CD14-positive monocyte (primary cell): ENCODE measurements at regions not wholly inside any gene's neighbourhood (a gene's known extent, or its start where the extent isn't known, plus 50 kb on each side); places are given as distances from the start of the nearest gene placed in this dataset. TPM values are rescaled to one million over a fixed set of nuclear protein-coding genes. Genes with fewer than 3 reads are reported as not detected.
A peak's percentile ranks its signal among the peaks of the same experiment; 100 is the strongest.

Experiments
- DNase-seq, 3 donors: peaks; one replicate each; pipeline ENCODE4 v3.0.0-alpha.2; 2011 to 2022
- H2AFZ ChIP-seq: 2 replicates; pipeline ENCODE4 v1.6.0; 2012; ENCODE audit warnings: mild to moderate bottlenecking, low read depth, low read length, inconsistent platforms; ENCODE audit not compliant: insufficient read depth, poor library complexity, severe bottlenecking
- H3K27ac ChIP-seq, 2 donors: 1 replicate in 1 of 2; 2 replicates in 1 of 2; pipeline ENCODE4 v1.5.1; 2012 to 2013; ENCODE audit warnings: low read length in 2 of 2, control low read depth in 1 of 2, inconsistent platforms in 1 of 2, low read depth in 1 of 2, mild to moderate bottlenecking in 1 of 2
- H3K27me3 ChIP-seq, 2 donors: one replicate each; pipeline versions ENCODE4 v1.6.0 to v1.6.1; 2011 to 2013; ENCODE audit warnings: low read length in 2 of 2; ENCODE audit not compliant: control insufficient read depth in 2 of 2, insufficient read depth in 2 of 2
- H3K36me3 ChIP-seq, 2 donors: replicated peaks in 1 of 2; 1 replicate in 1 of 2; 2 replicates in 1 of 2; pipeline versions ENCODE4 v1.5.1 to v1.6.1; 2012 to 2013; ENCODE audit warnings: low read length in 2 of 2, control low read depth in 1 of 2, inconsistent platforms in 1 of 2, mild to moderate bottlenecking in 1 of 2; ENCODE audit not compliant: insufficient read depth in 2 of 2, control insufficient read depth in 1 of 2
- H3K4me1 ChIP-seq, 2 donors: 1 replicate in 1 of 2; 2 replicates in 1 of 2; pipeline versions ENCODE4 v1.5.1 to v1.6.1; 2012 to 2013; ENCODE audit warnings: low read length in 2 of 2, control low read depth in 1 of 2, inconsistent platforms in 1 of 2, mild to moderate bottlenecking in 1 of 2, moderate library complexity in 1 of 2; ENCODE audit not compliant: insufficient read depth in 2 of 2, control insufficient read depth in 1 of 2
- H3K4me2 ChIP-seq: replicated peaks from 2 replicates; pipeline ENCODE3; 2012; ENCODE audit warnings: low read length, moderate library complexity, mild to moderate bottlenecking; ENCODE audit not compliant: poor library complexity, severe bottlenecking; ENCODE audit errors: extremely low read depth
- H3K4me3 ChIP-seq, 3 experiments: fragments of 200-600 bp in 1 of 3; sonication (generic) in 1 of 3; replicated peaks in 1 of 3; 1 replicate in 2 of 3; 2 replicates in 1 of 3; pipeline ENCODE4 v1.5.1; 2011 to 2013; ENCODE audit warnings: low read length in 3 of 3, mild to moderate bottlenecking in 3 of 3, control low read depth in 2 of 3, low read depth in 2 of 3, inconsistent platforms in 1 of 3, moderate library complexity in 1 of 3
- H3K79me2 ChIP-seq: 2 replicates; pipeline ENCODE4 v1.6.0; 2012; ENCODE audit warnings: mild to moderate bottlenecking, control low read depth, inconsistent platforms, low read length, moderate library complexity; ENCODE audit not compliant: insufficient read depth
- H3K9ac ChIP-seq: 2 replicates; pipeline ENCODE4 v1.6.0; 2017; ENCODE audit warnings: low read length, mild to moderate bottlenecking; ENCODE audit not compliant: insufficient read depth, poor library complexity, severe bottlenecking
- H3K9me3 ChIP-seq, 2 donors: replicated peaks in 1 of 2; 1 replicate in 1 of 2; 2 replicates in 1 of 2; pipeline versions ENCODE4 v1.5.1 to v1.6.1; 2012 to 2013; ENCODE audit warnings: low read length in 2 of 2, control low read depth in 1 of 2; ENCODE audit not compliant: control insufficient read depth in 1 of 2, insufficient read depth in 1 of 2
- H4K20me1 ChIP-seq: 2 replicates; pipeline ENCODE4 v1.6.0; 2012; ENCODE audit warnings: mild to moderate bottlenecking, low read length, control low read depth, moderate library complexity; ENCODE audit not compliant: insufficient read depth
- H3K27ac Mint-ChIP-seq, 7 donors: one replicate each; pipeline ENCODE4 v1.8.0; 2020; ENCODE audit warnings: mild to moderate bottlenecking in 7 of 7, mixed read lengths in 7 of 7, moderate library complexity in 6 of 7, inconsistent platforms in 2 of 7
- H3K27me3 Mint-ChIP-seq, 3 donors: one replicate each; pipeline ENCODE4 v1.8.0; 2021 to 2022; ENCODE audit warnings: low read depth in 3 of 3, mild to moderate bottlenecking in 3 of 3, mixed read lengths in 3 of 3, moderate library complexity in 3 of 3, inconsistent platforms in 1 of 3
- H3K36me3 Mint-ChIP-seq, 2 donors: one replicate each; pipeline ENCODE4 v1.8.0; 2020; ENCODE audit warnings: mixed read lengths in 2 of 2, inconsistent platforms in 1 of 2, mild to moderate bottlenecking in 1 of 2
- H3K4me1 Mint-ChIP-seq: one replicate; pipeline ENCODE4 v1.8.0; 2020; ENCODE audit warnings: mild to moderate bottlenecking, mixed read lengths
- H3K4me3 Mint-ChIP-seq, 2 donors: one replicate each; pipeline ENCODE4 v1.8.0; 2020; ENCODE audit warnings: mild to moderate bottlenecking in 2 of 2, mixed read lengths in 2 of 2, moderate library complexity in 1 of 2
- H3K9me3 Mint-ChIP-seq, 7 donors: one replicate each; pipeline ENCODE4 v1.8.0; 2020 to 2022; ENCODE audit warnings: mixed read lengths in 7 of 7, mild to moderate bottlenecking in 6 of 7, moderate library complexity in 6 of 7, inconsistent platforms in 2 of 7
- CTCF ChIP-seq: fragments of 200-600 bp; IDR thresholded peaks from one replicate; pipeline ENCODE4 v1.8.0; 2022; ENCODE audit warnings: antibody characterized with exemption, mild to moderate bottlenecking
- WGBS: methylation state at CpG from one replicate; pipeline ENCODE4 v1.1.5; 2013; ENCODE audit warnings: missing lambda C conversion rate; ENCODE audit not compliant: insufficient coverage; 5-methylcytosine and 5-hydroxymethylcytosine counted together
- intact Hi-C, 2 donors: fragments of 100-400 bp; cut with micrococcal nuclease; formaldehyde crosslinking; loops; one replicate each; pipeline versions ENCODE4 v1.15.0 to v1.15.1; 2023
- small RNA-seq: library from RNA; depleted of rRNA; stranded (forward); fragments of <200 nt; gene quantifications from one replicate; pipeline ENCODE3, GENCODE V24; 2012; ENCODE audit warnings: low read depth; ENCODE audit not compliant: insufficient read length

DNA sequence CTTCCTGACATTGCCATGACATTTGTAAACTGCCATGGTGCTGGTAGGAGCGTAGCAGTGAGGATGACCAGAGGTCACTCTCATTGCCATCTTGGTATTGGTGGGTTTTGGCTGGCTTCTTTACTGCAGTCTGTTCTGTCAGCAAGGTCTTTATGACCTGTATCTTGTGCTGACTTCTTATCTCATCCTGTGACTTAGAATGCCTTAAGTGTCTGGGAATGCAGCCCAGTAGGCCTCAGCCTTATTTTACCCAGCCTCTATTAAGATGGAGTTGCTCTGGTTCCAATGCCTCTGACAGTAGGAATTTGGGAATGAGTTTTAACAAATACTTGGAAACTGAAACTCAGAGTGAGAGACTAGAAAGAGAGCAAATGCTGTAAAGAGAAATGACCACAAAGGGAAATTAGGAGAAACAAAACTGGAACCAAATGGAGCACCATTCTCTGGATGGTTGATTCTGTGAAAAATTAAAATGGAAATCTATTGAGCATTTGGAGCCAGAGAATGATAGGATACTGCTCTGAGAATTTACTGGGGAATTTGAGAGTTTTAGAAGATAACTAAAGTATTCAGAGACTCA lies 50.1 kb upstream of the RHOU start:
- H3K36me3 Mint-ChIP-seq = no peaks in the 10 kb centered on the region
- no peak for DNase-seq
- no peak overlapping the region for H3K4me3 ChIP-seq
- H3K4me1 Mint-ChIP-seq = peaks cover 19% of the 10 kb centered on the region
- intact Hi-C loops = no loop called here
- H3K4me1 ChIP-seq = peaks cover 8 to 13% of the 10 kb centered on the region in 2 donors
- WGBS = 83% methylated on average over 1 of the region's 1 CpG
- no peak overlapping the region for H3K27ac Mint-ChIP-seq
- no peaks in the 10 kb centered on the region for H3K36me3 ChIP-seq
- no peaks in the 10 kb centered on the region for H3K9me3 Mint-ChIP-seq
- no peak overlapping the region for H2AFZ ChIP-seq
- peak overlapping the region; percentile 23 for H3K4me2 ChIP-seq
- H3K9me3 ChIP-seq = no peaks in the 10 kb centered on the region
- peaks cover 4 to 10% (median 9%) of the 10 kb centered on the region in 3 donors for H3K27me3 Mint-ChIP-seq
- no peaks in the 10 kb centered on the region for H4K20me1 ChIP-seq
- no peaks in the 10 kb centered on the region for H3K79me2 ChIP-seq
- no peaks in the 10 kb centered on the region for H3K27me3 ChIP-seq
- H3K4me3 Mint-ChIP-seq = no peak overlapping the region
- no peak overlapping the region for H3K9ac ChIP-seq
- no peak overlapping the region for H3K27ac ChIP-seq
- no peak for TF ChIP-seq CTCF

Small RNAs in the stretch of these regions (small RNA-seq; reads per million reads assigned to genes)
- gene RF00432 = not detected
- gene RNA5S10 = not detected
- gene RNA5S11 = not detected
- gene RNA5S12 = not detected
- gene RNA5S13 = not detected
- not detected for gene RNA5S14
- gene RNA5S15 = not detected
- gene RNA5S16 = not detected
- gene RNA5S17 = not detected
- not detected for gene RNA5S2
- gene RNA5S3 = not detected
- gene RNA5S4 = not detected
- not detected for gene RNA5S5
- gene RNA5S6 = not detected
- gene RNA5S7 = not detected
- not detected for gene RNA5S8
- not detected for gene RNA5S9
- gene RNA5SP18 = not detected
